Type B pancreatic cell (in vitro differentiated cells): ENCODE measurements at regions not wholly inside any gene's neighbourhood (a gene's known extent, or its start where the extent isn't known, plus 50 kb on each side); places are given as distances from the start of the nearest gene placed in this dataset.

ENCODE experiments used
- DNase-seq: peaks from one replicate; pipeline ENCODE4 v3.0.0; 2021; ENCODE audit warnings: mixed read lengths; ENCODE audit not compliant: unreplicated experiment; ENCODE audit errors: extremely low spot score
- H3K27ac Mint-ChIP-seq: 2 replicates; pipeline ENCODE4 v1.8.0; 2021; ENCODE audit warnings: mild to moderate bottlenecking, mixed read lengths
- H3K27me3 Mint-ChIP-seq: 2 replicates; pipeline ENCODE4 v1.8.0; 2021; ENCODE audit warnings: mixed read lengths
- H3K36me3 Mint-ChIP-seq: 2 replicates; pipeline ENCODE4 v1.8.0; 2021; ENCODE audit warnings: mixed read lengths
- H3K4me1 Mint-ChIP-seq: one replicate; pipeline ENCODE4 v1.8.0; 2021; ENCODE audit warnings: mixed read lengths; ENCODE audit not compliant: unreplicated experiment
- H3K4me3 Mint-ChIP-seq: 2 replicates; pipeline ENCODE4 v1.8.0; 2021; ENCODE audit warnings: mild to moderate bottlenecking, mixed read lengths
- H3K9me3 Mint-ChIP-seq: 2 replicates; pipeline ENCODE4 v1.8.0; 2021; ENCODE audit warnings: mixed read lengths
- CTCF ChIP-seq: fragments of 200-600 bp; sonication (generic); conservative IDR thresholded peaks from 2 replicates; pipeline ENCODE4 v1.5.0; 2021; ENCODE audit warnings: antibody characterized with exemption, mild to moderate bottlenecking

GRCh38 chr7:116332766-116333165 is 122.4 kb downstream of the TES start:
- no peak for DNase-seq
- Mint-ChIP-seq H3K4me1 (no peaks in the 10 kb centered on the region), H3K27ac (no peak overlapping the region), H3K36me3 (no peaks in the 10 kb centered on the region), H3K27me3 (peaks cover 4% of the 10 kb centered on the region), H3K9me3 (no peaks in the 10 kb centered on the region), H3K4me3 (no peak overlapping the region)
- no peak for TF ChIP-seq CTCF

GRCh38 chr7:116334555-116334954 is 124.2 kb downstream of the TES start:
- Mint-ChIP-seq H3K36me3 (no peaks in the 10 kb centered on the region), H3K9me3 (no peaks in the 10 kb centered on the region), H3K4me3 (no peak overlapping the region), H3K27me3 (peaks cover 4% of the 10 kb centered on the region), H3K27ac (no peak overlapping the region), H3K4me1 (no peaks in the 10 kb centered on the region)
- TF ChIP-seq CTCF, result no peak
- DNase-seq, result no peak

GRCh38 chr7:116337018-116337417 is 126.7 kb downstream of the TES start:
- no peak for TF ChIP-seq CTCF
- Mint-ChIP-seq H3K36me3 (no peaks in the 10 kb centered on the region), H3K4me1 (no peaks in the 10 kb centered on the region), H3K27me3 (peaks cover 8% of the 10 kb centered on the region), H3K4me3 (no peak overlapping the region), H3K9me3 (no peaks in the 10 kb centered on the region), H3K27ac (no peak overlapping the region)
- no peak for DNase-seq

- no peaks in the 10 kb centered on the region for H3K36me3 Mint-ChIP-seq
Observed at GRCh38 chr7:116337800-116338199, 127.5 kb downstream of the TES start.

GRCh38 chr7:116339564-116339963 is 129.2 kb downstream of the TES start:
- no peak overlapping the region for H3K27ac Mint-ChIP-seq
- no peaks in the 10 kb centered on the region for H3K36me3 Mint-ChIP-seq
- H3K9me3 Mint-ChIP-seq, result no peaks in the 10 kb centered on the region
- no peak overlapping the region for H3K4me3 Mint-ChIP-seq
- no peak for DNase-seq
- no peaks in the 10 kb centered on the region for H3K4me1 Mint-ChIP-seq
- TF ChIP-seq CTCF, result no peak
- H3K27me3 Mint-ChIP-seq, result peaks cover 8% of the 10 kb centered on the region

More at GRCh38 chr7:116337800-116338199, 127.5 kb downstream of the TES start:
- TF ChIP-seq CTCF, result no peak
- no peak for DNase-seq
- peaks cover 8% of the 10 kb centered on the region for H3K27me3 Mint-ChIP-seq
- no peaks in the 10 kb centered on the region for H3K9me3 Mint-ChIP-seq
- no peaks in the 10 kb centered on the region for H3K4me1 Mint-ChIP-seq
- no peak overlapping the region for H3K4me3 Mint-ChIP-seq
- no peak overlapping the region for H3K27ac Mint-ChIP-seq
